ENCODE measurements at regions not wholly inside any gene's neighbourhood (a gene's known extent, or its start where the extent isn't known, plus 50 kb on each side); places are given as distances from the start of the nearest gene placed in this dataset. TPM values are rescaled to one million over a fixed set of nuclear protein-coding genes. Genes with fewer than 3 reads are reported as not detected.

DNA sequence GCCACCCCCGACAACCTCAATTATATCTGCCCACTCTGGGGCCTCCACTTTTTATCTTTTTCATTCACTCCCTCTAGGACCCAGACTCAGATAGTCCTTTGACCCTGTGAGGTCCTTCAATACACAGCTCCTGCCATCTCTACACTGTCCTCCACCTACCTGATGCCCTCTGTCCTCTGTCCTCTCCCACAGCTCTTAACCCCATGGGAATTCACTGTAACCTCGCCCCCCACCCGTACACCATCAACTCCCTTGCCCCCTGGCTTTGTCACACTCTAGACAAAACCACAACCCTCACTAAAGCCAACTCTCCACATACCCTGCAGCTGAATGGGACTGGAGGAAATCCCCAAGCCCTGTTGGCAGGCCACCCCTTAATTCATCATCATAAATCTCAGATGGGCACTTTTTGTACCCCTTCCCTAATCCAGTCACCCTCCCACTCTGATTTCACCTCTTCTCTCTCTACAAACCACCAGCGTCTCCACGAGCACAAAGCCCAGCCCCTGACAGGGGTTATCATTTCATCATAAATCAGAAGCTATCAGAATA lies 52.3 kb upstream of the ENPP6 start:
- no peak for DNase-seq
- no peaks in the 10 kb centered on the region for H3K9me3 ChIP-seq
- no peak overlapping the region for H3K4me3 ChIP-seq
- no peaks in the 10 kb centered on the region for H3K36me3 ChIP-seq
- no peak overlapping the region for H3K27ac ChIP-seq
- H3K27me3 ChIP-seq: no peaks in the 10 kb centered on the region
- no peaks in the 10 kb centered on the region for H3K4me1 ChIP-seq
- no peak for TF ChIP-seq POLR2A (IDR thresholded peaks at IDR 0.05)
- TF ChIP-seq, protein P1, sequence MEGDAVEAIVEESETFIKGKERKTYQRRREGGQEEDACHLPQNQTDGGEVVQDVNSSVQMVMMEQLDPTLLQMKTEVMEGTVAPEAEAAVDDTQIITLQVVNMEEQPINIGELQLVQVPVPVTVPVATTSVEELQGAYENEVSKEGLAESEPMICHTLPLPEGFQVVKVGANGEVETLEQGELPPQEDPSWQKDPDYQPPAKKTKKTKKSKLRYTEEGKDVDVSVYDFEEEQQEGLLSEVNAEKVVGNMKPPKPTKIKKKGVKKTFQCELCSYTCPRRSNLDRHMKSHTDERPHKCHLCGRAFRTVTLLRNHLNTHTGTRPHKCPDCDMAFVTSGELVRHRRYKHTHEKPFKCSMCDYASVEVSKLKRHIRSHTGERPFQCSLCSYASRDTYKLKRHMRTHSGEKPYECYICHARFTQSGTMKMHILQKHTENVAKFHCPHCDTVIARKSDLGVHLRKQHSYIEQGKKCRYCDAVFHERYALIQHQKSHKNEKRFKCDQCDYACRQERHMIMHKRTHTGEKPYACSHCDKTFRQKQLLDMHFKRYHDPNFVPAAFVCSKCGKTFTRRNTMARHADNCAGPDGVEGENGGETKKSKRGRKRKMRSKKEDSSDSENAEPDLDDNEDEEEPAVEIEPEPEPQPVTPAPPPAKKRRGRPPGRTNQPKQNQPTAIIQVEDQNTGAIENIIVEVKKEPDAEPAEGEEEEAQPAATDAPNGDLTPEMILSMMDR (IDR thresholded peaks at IDR 0.05): no peak
- intact Hi-C loops (cut with DNase I; ENCODE audit: low total_unique reads): no loop called here

DNA sequence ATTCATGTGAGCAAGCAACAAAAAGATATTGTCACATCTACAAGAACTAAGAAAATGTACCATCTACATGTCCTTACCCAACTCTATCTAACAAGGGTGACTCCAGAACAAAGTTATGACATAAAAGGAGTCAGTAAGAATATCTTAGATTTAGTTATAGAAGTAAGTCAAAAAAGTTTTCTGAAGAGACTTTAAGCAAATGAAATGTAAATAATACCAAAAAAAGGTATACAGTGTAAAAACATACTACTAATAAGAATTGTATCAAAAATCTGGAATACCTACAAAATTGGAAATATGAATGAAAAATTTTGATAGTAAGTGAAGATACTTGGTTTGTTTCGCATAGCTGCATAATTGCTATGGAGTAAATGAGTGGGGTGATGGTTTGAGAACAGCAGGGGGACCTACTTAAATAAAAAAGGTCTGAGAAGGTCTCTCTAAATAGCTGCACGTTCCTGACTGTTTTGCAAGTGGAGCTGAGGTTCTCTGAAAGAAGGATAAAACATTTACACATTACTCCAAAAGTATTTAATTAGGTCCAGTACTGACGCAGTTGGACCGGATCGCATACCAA lies 51.0 kb upstream of the ENPP6 start:
- Histone ChIP-seq H3K27ac (no peak overlapping the region), H3K36me3 (no peaks in the 10 kb centered on the region), H3K4me1 (no peaks in the 10 kb centered on the region), H3K4me3 (no peak overlapping the region), H3K27me3 (no peaks in the 10 kb centered on the region), H3K9me3 (no peaks in the 10 kb centered on the region)
- intact Hi-C loops (cut with DNase I; ENCODE audit: low total_unique reads): no loop called here
- no peak for TF ChIP-seq POLR2A (IDR thresholded peaks at IDR 0.05)
- TF ChIP-seq, protein P1 (IDR thresholded peaks at IDR 0.05): no peak
- no peak for DNase-seq

DNA sequence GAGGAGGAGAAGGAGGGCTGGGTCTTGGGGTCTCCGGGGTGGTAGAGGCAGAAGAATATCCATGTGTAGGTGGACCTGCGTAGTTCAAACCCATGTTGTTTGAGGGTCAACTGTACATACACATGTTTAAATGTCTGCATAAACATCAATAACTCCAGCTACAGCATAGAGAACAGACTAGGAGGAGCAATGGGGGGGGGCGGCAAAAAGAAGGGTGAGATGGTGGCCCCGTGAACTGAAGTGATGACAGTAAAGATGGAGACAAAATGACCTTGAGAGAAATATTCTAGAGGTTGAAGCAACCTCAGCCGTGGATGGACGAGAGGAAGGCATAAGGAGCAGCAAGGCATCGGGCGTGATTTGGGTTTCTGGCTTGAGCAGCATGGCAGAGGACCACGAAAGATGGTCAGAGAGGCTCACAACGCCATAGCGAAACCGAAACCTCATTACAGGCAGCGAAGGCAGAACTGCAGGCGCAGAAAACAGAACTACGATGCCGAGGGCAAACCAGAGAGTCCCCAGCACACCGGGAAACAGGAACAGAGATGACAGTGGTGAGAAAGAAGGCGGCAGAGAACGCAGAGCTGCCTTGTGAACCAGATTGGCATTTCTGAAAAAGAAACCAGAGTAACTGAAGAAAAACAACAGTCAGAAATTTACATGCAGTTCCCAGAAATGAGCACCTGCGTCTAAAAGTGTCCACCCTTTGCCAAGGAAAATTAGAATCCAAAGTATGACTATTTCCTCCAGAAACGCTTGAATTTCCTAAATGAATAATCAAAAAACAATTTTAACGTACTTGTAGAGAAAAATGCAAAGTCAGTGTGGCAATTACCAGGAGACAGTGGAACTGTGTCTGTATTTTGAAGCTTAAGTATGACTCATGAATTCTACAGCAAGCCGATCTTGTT lies 50.3 kb upstream of the ENPP6 start:
- TF ChIP-seq, protein P1 (IDR thresholded peaks at IDR 0.05): no peak
- TF ChIP-seq POLR2A (IDR thresholded peaks at IDR 0.05): no peak
- no peaks in the 10 kb centered on the region for H3K4me1 ChIP-seq
- no peaks in the 10 kb centered on the region for H3K36me3 ChIP-seq
- H3K27ac ChIP-seq: no peak overlapping the region
- no peak overlapping the region for H3K4me3 ChIP-seq
- intact Hi-C loops (cut with DNase I; ENCODE audit: low total_unique reads): no loop called here
- no peak for DNase-seq
- H3K27me3 ChIP-seq: no peaks in the 10 kb centered on the region
- no peaks in the 10 kb centered on the region for H3K9me3 ChIP-seq

Small RNAs in the stretch of these regions (small RNA-seq; reads per million reads assigned to genes)
- gene RN7SL28P: not detected
